Loucy (cell line): ENCODE measurements at regions not wholly inside any gene's neighbourhood (a gene's known extent, or its start where the extent isn't known, plus 50 kb on each side); places are given as distances from the start of the nearest gene placed in this dataset.

Experiments used
- CTCF ChIP-seq: fragments of 200-600 bp; sonication (generic); conservative IDR thresholded peaks from 2 replicates; pipeline ENCODE4 v1.5.1; 2014; ENCODE audit warnings: mild to moderate bottlenecking, antibody characterized with exemption, low read length
- EZH2phosphoT487 ChIP-seq: fragments of 200-600 bp; IDR thresholded peaks from 2 replicates; pipeline ENCODE4 v1.6.1; 2018; ENCODE audit warnings: antibody characterized with exemption, mild to moderate bottlenecking, moderate library complexity, borderline replicate concordance

GRCh38 chr17:77749321-77749751, 209.2 kb upstream of the TNRC6C start:
- TF ChIP-seq CTCF (no peak), EZH2phosphoT487 (no peak)
